Stimulated activated CD4-positive, alpha-beta T cell treated with anti-CD3 and anti-CD28 coated beads, TNF-alpha, amount 100 ng/mL, for 1 hour (primary cell): ENCODE measurements at regions not wholly inside any gene's neighbourhood (a gene's known extent, or its start where the extent isn't known, plus 50 kb on each side); places are given as distances from the start of the nearest gene placed in this dataset.
"Not testable (repeated sequence)": the region's sequence is repeated elsewhere in the genome, so short reads cannot be mapped to it uniquely, and the experiment has no call there.

Experiments
- DNase-seq, 3 donors: peaks; one replicate each; pipeline ENCODE4 v3.0.0-alpha.2; 2020; ENCODE audit warnings: low read depth in 3 of 3, low spot score in 1 of 3

- no peak for DNase-seq
Measured at GRCh38 chr9:81455462-81456219, 233.7 kb downstream of the TLE1 start.

GRCh38 chr9:81445331-81445921, 243.9 kb downstream of the TLE1 start:
- no peak for DNase-seq

GRCh38 chr9:81431641-81432040, 257.7 kb downstream of the TLE1 start:
- DNase-seq: no peak

- no peak for DNase-seq
Measured at GRCh38 chr9:81430727-81431126, 258.6 kb downstream of the TLE1 start.

GRCh38 chr9:81427870-81428269, 261.5 kb downstream of the TLE1 start:
- DNase-seq: no peak

GRCh38 chr9:81424431-81424830, 264.9 kb downstream of the TLE1 start:
- DNase-seq: no peak

- no peak for DNase-seq
Measured at GRCh38 chr9:81423589-81424326, 265.6 kb downstream of the TLE1 start.

GRCh38 chr9:81421090-81421489, 268.3 kb downstream of the TLE1 start:
- not testable (repeated sequence) for DNase-seq

DNA sequence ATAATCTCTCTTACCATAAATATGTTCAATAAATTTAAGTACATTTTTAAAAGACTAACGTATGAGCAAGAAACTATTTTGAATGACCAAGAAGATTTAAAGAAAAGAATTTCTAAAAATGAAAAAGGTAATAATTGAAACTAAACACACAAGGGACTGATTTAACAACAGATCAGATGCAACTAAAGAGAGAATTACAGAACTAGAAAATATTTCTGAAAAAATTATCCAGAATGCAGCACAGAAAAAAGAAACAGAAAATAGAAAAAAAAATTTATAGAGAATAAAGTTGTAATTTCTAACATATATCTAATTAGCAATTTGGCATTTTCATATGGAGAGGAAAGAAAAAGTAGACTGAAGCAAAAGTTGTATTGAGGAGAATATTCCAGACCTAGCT, 269.3 kb downstream of the TLE1 start:
- no peak for DNase-seq

- DNase-seq: no peak
Measured at GRCh38 chr9:81417941-81418340, 271.4 kb downstream of the TLE1 start.

DNA sequence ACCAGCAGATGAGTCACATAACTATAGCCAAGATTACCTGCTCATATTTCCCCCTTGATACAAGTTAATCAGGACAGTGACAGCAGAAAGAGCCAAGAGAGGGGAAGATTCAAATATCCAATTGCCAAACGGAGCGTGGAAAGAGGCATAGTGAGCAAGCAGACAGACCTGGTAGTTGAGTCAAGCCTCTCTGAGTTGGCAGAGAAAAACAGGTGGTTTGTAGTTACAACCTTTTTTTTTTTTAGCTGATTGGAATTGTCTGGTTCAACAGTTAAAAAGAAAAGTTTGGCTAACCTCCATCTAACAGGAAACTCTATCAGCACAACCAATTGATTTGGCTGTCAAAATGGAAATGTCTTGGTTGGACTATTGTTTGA, 272.1 kb downstream of the TLE1 start:
- no peak for DNase-seq

GRCh38 chr9:81416476-81417298, 272.7 kb downstream of the TLE1 start:
- no peak for DNase-seq

- no peak for DNase-seq
Measured at GRCh38 chr9:81414836-81415235, 274.5 kb downstream of the TLE1 start.

DNA sequence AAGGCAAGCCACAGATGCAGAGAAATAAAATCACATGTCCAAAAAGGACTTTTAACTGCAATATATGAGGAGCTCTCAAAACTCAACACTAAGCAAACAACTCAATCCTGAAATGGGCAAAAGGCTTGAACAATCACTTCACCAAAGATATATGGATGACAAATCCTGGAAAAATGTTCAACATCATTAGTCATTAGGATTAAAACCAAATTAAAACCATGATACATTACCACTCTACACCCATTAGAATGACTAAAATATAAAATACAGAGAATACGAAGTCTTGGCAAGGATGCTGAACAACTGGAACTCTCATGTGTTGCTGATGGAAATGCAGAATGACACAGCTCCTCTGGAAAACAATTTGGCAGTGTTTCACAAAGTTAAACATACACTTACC, 277.4 kb downstream of the TLE1 start:
- no peak for DNase-seq

GRCh38 chr9:81410201-81410600, 279.1 kb downstream of the TLE1 start:
- DNase-seq: no peak

- DNase-seq: no peak
Measured at GRCh38 chr9:81408951-81409350, 280.4 kb downstream of the TLE1 start.

DNA sequence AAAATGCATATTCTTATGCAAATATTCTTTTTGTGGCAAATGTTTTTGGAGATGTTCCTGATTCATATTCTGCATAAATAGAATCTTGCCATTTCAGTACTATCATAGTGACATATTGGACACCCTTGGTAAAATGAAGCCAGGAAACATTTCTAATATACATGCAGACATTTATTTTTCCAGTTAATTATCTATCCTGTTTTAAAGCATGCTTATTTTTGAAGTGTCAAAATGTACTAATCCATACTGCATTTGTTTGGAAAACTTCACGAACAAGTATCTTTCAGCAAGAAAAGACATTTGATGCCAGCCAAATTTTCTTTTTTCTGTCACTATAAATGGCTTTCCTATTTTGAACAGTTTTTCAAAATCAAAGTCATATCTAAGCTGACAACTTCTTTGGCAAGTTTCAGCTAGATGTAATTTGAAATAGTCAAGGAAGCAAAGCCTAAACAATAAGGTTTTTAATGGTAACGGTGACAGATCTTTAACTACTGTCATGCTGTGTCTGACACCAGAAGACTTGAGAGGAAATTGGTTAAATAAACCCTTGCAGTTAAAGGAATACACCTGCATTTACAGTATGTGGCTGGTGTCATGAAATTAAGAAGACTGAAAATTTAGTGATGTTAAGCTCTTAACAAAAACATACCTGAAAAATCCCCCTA, 284.3 kb downstream of the TLE1 start:
- DNase-seq: no peak

- no peak for DNase-seq
Measured at GRCh38 chr9:81397481-81398381, 291.6 kb downstream of the TLE1 start.

DNA sequence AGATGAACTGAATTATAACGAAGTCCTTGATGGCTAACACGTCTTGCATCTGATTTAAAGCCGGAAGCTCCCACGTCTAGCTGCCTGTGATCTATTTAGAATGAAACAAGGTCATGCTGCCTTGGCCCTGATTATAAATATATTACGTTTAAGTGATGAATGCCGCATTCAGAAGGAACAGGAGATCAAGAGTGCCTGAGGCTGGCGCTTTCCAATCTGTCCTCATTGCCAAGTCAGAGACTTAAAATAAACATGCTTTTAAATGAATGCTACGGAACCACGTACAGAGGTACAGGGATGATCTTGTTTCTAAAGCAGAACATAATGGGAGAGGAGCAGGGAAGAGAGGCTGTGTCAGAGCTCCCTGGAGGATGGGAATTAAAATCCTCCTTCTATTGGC, 292.8 kb downstream of the TLE1 start:
- DNase-seq: no peak

DNA sequence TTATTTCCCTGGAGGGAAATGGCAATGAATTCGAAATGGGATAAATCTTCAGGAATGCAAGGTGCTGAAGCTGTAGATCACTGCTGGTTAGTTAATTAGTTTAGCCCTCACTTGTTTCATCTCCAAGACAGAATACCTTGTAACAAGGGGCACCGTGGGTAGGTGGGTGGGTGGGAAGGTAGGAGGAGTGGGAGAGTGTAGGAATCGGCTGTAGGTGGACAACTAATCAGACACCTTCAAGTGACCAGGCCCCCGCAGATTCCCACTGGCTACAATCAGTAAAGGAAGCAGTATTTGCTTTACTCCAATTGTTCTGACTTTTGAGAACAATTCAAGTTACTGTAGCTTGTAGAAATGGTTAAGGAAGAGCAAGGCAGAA, 293.7 kb downstream of the TLE1 start:
- DNase-seq: no peak
